ENCODE measurements at regions not wholly inside any gene's neighbourhood (a gene's known extent, or its start where the extent isn't known, plus 50 kb on each side); places are given as distances from the start of the nearest gene placed in this dataset.

- no peak for TF ChIP-seq CTCF (conservative IDR thresholded peaks at IDR 0.05 in 1 of 2, IDR thresholded peaks at IDR 0.05 in 1 of 2; ENCODE audit: extremely low read depth in 1 of 2, insufficient read depth in 1 of 2, low read depth in 1 of 2, low read length in 2 of 2)
- TF ChIP-seq EZH2 (IDR thresholded peaks at IDR 0.05; ENCODE audit: borderline replicate concordance, low read length): no peak
Observed at GRCh38 chr7:56213574-56213973, 97.4 kb upstream of the NUPR2 start.
